NOMO-1 treated with dmso at 0.1 percent for 144 hours (cell line): ENCODE measurements at regions not wholly inside any gene's neighbourhood (a gene's known extent, or its start where the extent isn't known, plus 50 kb on each side); places are given as distances from the start of the nearest gene placed in this dataset.
A peak's percentile ranks its signal among the peaks of the same experiment; 100 is the strongest.
"Not testable (repeated sequence)": the region's sequence is repeated elsewhere in the genome, so short reads cannot be mapped to it uniquely, and the experiment has no call there.

Experiments
- DNase-seq: peaks from one replicate; lab custom pipeline; 2025; ENCODE audit not compliant: unreplicated experiment; lab: John Stamatoyannopoulos, UW

DNA sequence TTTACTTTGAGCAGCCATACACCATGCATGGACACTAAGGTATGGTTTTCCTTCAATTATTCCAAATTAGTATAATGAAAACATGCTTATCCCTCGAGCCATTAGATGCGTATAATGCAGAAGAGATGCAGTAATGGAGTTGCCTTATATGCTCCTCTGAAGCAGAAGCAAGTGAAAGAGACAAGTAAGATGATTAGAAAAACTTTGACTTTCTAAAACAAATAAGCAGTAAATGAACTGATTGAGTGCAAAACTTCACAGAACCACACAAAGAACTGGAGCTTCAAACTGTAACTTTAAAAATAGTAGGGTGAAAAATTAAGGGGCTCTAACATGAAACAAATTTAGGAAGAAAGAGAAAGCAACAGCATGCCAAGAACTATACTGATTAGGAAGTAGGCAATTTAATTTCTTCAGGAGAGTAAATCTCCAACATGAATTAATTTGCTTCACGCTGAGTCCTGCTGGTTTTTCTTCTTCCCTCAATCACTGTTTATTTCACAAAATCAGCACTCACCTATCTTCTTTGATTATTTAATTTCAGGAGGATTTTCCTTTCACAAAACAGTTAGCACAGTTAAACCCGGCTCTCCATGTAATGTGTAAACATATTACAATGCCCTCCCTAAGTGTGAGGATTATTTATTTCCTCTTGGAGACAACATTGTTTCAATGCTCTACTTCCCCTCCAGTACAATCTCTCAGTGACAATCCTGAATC is 90.3 kb upstream of the PAM start:
- no peak for DNase-seq

DNA sequence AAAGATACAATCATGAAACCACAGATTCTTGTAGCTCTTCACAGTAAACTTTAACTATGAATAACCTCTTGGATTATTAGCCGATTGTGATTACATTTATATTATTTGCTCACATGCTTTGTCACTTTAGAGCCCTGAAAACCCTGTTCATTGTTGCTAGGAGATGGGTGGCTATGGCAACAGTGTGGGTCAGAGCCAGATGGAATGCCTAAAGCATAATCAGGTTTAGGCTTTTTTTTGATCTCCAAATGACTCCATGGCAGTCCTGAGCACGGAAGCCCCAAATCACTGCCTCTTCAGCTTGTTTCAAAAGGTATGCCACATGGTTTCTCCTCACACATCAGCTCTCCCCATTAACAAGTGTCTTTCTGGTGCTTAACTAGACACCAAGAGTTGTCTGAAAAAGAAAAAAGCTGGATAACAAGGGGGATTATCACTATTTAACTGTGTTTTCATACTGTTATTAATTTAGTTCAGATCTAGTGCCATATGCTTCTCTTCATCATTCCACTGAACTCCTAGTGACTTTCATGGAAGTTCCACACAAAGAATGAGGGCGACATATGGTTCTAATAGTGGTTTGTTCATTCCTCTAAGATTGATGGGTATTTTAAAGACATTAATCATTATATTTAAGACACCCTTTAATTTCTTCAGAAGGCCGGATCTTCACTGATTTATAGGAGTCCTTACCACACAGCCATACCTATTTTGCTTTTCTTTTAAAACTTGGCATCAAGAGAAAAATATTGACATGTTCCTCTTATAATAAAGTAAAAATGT is 88.8 kb upstream of the PAM start:
- DNase-seq = no peak

DNA sequence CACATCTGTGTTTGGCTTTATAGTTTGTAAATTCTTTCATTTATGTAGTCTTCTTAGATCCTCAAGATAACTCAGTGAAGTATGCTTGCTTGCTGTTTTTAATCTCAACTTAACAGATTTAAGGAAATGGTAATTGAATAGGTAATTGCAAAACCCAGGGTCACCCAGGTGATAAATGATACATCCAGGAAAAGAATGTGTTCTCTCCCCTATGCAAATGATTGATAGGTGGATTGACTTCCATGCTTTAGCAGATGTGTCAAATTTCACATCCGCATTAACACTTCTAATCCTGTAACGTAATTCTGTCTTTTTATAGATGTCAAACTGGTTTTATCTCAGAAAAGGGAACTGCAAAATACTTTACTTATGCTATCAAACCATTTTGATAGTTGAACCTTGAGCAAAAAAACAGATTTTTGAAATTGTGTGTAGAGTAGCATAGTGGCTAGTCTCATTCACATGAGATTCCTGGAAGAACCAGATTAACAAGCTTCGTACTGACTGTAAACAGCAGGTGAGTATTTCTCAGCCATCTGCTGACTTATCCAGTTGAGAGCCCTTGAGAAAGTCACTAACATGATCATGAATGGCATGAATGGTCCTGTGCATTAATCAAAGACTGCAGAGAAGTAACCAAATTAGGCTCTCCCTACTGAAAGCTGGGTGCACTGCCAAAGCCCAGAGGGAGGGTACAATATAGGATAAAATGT is 86.7 kb upstream of the PAM start:
- DNase-seq = no peak

DNA sequence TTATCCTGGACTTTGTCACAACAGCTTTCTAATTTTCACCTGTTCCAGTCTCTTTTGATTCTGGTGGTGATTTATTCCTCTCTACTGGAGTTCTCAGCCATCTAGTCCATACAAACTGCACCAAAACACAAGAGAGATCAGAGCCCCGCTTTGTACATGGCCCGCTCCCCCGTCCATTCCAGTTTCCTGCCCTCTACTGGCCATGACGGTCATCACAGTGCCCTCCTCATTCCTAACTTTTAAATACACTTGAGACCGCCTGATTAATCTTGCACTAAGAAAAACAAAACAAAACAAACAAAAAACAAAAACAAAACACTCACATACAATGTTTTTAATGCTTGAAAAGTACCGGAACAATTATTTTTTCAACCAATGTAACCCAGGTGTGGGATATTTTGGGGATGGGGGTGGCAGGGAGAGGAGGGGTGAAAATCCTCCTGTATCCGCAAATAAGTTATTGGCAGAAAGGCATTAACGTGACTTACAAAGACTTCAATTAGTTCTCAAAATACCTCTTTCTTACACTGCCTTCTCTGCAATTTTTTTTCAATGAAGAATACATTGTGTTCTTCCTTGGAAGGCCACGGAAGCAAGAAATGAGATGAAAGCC is 84.8 kb upstream of the PAM start:
- no peak for DNase-seq

DNA sequence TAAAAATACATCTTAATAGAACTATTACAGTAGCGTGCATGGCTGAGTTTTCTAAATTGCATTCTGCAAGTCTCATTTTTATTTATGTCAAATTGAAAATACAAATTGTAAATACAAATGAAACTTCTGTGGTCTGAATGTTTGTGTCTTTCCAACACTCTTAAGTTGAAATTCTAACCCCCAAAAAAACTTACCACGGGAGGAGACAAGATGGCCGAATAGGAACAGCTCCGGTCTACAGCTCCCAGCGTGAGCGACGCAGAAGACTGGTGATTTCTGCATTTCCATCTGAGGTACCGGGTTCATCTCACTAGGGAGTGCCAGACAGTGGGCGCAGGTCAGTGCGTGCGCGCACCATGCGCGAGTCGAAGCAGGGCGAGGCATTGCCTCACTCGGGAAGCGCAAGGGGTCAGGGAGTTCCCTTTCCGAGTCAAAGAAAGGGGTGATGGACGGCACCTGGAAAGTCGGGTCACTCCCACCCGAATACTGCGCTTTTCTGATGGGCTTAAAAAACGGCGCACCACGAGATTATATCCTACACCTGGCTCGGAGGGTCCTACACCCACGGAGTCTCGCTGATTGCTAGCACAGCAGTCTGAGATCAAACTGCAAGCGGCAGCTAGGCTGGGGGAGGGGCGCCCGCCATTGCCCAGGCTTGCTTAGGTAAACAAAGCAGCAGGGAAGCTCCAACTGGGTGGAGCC is 83.9 kb upstream of the PAM start:
- DNase-seq = not testable (repeated sequence)

DNA sequence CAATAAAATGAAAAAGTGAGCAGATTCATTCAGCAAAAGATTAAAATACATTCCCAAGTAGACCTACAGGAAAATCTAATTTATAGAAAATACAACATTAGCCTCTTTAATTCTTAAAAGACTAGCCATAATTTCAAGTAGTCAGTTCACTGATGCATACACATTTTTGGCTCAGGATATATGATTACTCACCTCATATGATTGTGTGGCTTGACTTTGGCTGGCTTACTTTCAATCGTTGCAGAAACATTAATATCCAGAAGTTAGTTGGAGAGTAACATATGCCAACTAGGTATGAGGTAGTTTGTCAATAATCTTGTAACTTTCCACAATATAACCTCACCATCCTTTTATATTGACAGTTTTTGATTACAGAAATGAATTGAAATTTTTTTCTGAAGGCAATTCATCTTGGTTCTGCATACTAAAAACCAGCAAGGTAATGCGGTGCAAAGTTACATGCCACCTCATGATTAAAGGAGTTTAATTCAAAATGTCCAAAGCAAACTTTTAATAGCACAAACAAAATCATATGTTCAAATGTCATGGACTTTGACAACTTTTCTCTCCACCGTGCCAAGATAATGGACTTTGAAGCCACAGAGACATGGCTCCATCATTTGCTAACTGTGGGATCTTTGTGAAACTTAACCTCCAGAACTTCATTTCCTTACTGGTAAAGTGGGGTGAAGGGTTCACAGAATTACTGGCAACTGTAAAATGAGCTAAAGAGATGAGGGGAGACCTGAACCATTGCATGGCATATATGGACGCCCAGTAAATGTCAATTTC is 76.6 kb upstream of the PAM start:
- no peak for DNase-seq

DNA sequence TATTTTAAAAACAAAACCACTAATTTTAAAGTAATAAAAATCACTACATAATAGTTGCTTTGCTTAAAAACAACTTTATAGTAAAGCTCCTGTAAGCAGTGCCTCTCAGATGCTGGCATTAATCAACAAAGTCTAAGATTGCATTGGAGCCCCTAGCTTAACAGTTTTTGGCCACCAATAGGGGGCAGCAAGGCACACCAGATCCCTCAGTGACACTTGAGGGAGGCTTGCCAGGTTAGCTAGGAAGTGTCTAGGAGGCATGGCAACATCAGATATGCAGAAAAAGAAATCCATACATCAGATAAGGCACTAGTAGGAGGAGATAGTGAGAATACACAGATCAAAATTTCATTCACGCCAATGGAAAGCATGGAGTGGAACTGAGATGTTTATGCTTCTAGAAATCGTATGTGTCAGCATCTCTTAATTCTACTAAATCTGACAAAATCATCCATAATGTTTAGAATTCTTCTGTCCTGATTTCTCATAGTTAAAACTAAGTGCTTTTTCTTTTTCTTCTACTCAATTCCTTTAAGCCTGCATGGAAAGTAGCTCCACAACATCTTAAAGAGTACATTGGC is 73.6 kb upstream of the PAM start:
- DNase-seq = peak; percentile 52

DNA sequence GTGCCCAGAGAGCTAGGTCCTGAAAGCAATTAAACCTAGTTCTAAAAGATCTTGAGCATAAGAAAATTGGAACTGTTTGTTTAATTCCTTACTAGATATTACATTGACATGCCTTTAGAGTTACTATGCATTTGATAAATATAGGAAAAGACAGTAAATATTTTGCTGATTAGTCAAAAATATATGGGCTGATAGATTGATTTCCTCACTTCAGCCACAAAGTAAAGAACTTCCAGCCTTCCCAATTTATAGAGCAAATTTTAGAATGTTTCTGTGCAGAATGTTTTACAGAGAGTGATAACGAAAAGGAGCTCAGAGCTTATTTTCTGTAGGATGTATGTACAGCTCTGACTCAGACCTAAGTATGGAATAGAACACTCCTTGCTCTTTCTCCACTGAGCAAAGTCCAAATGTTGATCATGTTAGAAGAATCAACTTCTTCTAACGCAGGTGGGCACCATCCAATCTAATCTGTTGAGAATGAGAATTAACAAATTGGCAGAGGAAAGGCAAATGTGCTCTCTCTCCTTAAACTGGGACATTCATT is 72.9 kb upstream of the PAM start:
- DNase-seq = no peak

DNA sequence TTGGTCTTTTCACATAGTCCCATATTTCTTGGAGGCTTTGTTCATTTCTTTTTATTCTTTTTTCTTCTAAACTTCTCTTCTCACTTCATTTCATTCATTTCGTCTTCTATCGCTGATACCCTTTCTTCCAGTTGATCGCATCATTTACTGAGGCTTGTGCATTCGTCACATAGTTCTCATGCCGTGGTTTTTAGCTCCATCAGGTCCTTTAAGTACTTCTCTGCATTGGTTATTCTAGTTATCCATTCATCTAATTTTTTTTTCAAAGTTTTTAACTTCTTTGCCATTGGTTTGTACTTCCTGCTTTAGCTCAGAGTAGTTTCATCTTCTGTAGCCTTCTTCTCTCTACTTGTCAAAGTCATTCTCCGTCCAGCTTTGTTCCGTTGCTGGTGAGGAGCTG is 67.0 kb upstream of the PAM start:
- not testable (repeated sequence) for DNase-seq

DNA sequence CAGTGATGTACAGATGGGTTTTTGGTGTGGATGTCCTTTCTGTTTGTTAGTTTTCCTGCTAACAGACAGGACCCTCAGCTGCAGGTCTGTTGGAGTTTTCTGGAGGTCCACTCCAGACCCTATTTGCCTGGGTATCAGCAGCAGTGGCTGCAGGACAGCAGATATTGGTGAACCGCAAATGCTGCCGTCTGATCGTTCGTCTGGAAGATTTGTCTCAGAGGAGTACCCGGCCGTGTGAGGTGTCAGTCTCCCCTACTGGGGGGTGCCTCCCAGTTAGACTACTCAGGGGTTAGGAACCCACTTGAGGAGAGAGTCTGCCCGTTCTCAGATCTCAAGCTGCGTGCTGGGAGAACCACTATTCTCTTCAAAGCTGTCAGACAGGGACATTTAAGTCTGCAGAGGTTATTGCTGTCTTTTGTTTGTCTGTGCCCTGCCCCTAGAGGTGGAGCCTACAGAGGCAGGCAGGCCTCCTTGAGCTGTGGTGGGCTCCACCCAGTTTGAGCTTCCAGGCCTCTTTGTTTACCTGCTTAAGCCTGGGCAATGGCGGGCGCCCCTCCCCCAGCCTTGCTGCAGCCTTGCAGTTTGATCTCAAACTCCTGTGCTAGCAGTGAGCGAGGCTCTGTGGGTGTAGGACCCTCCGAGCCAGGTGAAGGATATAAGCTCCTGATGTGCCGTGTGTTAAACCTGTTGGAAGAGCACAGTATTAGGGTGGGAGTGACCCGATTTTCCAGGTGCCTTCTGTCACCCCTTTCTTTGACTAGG is 66.3 kb upstream of the PAM start:
- not testable (repeated sequence) for DNase-seq

DNA sequence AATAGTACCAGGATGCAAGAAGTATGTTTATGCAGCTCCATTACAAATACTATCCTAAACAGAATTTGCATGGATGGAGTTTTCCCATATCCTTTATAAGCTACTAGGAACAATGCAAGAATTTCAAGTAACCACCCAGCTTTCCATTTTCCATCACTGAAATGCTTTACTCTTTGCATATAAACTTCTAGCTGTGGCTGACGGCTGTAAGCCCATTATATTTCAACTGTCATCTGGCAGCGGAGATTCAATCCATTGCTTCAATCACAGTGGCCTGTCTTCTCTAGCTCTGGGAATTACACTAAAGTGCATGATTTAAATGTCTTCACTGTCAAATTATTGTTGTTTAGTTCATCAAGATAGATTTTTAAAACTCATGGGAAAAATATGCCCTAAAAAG is 64.2 kb upstream of the PAM start:
- no peak for DNase-seq

DNA sequence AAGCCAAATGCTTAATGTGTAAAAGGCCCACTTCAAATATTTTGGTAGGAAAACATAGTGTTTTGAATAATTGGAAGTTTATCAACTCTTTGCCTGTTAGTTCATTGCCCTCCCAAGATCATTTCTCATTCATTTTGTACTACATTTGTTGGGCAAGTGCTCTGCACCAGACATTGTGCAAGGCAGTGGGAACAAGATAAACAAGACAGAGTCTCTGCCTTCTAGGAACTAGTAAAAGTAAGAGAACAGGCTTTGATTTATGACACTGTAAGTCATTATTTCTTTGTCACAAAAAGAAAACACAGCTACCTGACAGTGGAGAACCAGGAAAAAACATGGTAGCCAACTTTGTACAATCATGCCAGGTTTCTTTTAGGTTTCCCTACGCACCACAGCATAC is 63.7 kb upstream of the PAM start:
- no peak for DNase-seq

DNA sequence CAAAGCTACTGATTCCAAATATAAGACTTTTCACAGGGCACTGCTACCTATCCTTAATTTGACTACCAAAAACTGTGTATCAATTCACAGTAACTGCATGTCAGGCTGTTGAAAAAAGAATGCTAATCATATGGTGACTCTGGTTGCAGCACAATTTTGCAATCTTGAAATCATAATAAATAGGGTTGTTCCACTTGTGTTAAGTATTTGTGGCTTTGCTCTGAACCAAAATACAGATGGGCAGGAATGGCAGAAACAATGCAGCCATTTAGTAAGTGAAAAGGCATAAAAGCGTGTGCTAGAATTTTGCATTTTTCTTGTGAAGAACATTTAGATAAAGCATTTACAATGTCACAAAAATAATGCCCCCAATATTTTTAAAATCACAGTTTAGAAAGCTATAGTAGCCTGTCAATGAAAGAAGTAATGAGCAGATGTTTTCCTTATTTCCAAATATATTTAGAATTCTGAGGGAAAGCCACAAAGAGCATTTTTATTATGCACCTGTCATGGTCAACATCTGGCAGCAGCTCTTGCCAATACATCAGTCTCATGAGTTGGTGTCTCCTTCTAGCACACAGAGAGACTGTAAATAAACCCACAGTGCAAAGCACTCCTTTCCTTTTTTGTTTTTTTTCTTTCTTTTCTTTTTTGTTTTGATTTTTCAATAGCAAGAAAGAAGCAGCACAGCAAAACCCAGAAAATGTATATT is 54.8 kb upstream of the PAM start:
- no peak for DNase-seq

DNA sequence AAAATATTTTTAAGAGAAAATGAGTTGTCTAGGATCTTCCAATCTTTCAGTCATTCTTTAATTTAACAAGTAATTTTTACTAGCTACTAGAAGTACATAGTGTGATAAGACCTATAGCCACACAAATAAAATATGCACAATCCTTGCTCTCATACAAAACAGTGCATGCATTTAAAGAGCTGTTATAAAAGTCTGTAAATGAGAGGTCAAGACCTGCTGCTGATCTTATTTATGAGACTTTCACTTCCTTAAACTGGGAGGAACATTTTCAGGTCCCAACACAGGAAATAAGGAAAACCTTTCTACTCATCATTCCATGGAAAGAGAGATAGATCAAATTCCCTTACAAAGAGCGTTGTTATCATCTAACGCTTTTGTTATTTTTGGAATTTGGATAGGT is 54.2 kb upstream of the PAM start:
- no peak for DNase-seq

DNA sequence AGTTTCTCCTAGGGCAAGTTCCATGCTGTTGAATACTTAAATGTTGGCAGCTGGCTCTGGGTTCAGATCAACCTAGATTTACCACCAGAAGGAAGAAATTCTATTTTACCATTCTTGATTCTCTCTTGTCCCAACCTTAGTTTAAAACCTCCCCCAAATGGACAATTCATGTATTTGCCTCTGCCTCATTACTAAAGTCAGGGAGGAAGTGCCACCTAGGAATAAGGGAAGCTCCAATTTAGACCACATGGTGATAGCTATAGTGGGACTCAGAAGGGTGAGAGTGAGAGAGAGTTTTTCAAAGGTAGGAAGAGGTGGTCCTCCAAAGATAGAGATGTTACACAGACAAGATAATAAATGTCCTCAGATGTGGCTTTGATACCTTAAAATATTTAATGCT is 53.4 kb upstream of the PAM start:
- no peak for DNase-seq
